IMR-90 (cell line): ENCODE measurements at regions not wholly inside any gene's neighbourhood (a gene's known extent, or its start where the extent isn't known, plus 50 kb on each side); places are given as distances from the start of the nearest gene placed in this dataset.

Source experiments
- ATAC-seq: fragments of 200-7000 bp; cut with Tn5 transposase; 2 replicates; pipeline ENCODE4 v1.9.1; 2020; ENCODE audit warnings: low read depth, mild to moderate bottlenecking, moderate library complexity
- BruUV-seq: library from RNA; stranded (reverse); fragments of 400-500 nt; replicated peaks from 2 replicates; lab custom pipeline; 2021; lab: Mats Ljungman, UMichigan
- CTCF ChIA-PET: fragments of 300-600 bp; formaldehyde crosslinking; extraction: SDS; loops from one replicate; lab custom pipeline; 2021; ENCODE audit warnings: antibody characterized with exemption; lab: Yijun Ruan, JAX
- POLR2A ChIA-PET: fragments of 300-600 bp; sonication (Branson Sonifier 250); formaldehyde crosslinking; loops from one replicate; lab custom pipeline; 2022; ENCODE audit warnings: antibody characterized with exemption; ENCODE audit not compliant: unreplicated experiment; lab: Charles Lee
- DNase-seq: peaks from one replicate; pipeline ENCODE4 v3.0.0; 2013
- H2AFZ ChIP-seq: replicated peaks from 2 replicates; pipeline ENCODE3; 2013; ENCODE audit warnings: low read length, mild to moderate bottlenecking; ENCODE audit not compliant: poor library complexity
- H2AK5ac ChIP-seq: 2 replicates; pipeline ENCODE4 v1.6.1; 2013; ENCODE audit warnings: low read depth, low read length, inconsistent platforms
- H2AK9ac ChIP-seq: replicated peaks from 2 replicates; pipeline ENCODE3; 2013; ENCODE audit warnings: mild to moderate bottlenecking, low read depth, low read length, moderate library complexity; ENCODE audit not compliant: poor library complexity
- H2BK120ac ChIP-seq: 2 replicates; pipeline ENCODE4 v1.6.1; 2013; ENCODE audit warnings: low read depth, low read length, inconsistent platforms
- H2BK15ac ChIP-seq: 3 replicates; pipeline ENCODE4 v1.6.1; 2013; ENCODE audit warnings: low read depth, low read length, inconsistent platforms
- H2BK20ac ChIP-seq: 2 replicates; pipeline ENCODE4 v1.6.1; 2013; ENCODE audit warnings: low read depth, mild to moderate bottlenecking, inconsistent platforms, low read length, moderate library complexity
- H2BK5ac ChIP-seq: 2 replicates; pipeline ENCODE4 v1.6.1; 2013; ENCODE audit warnings: mild to moderate bottlenecking, low read depth, low read length, inconsistent platforms; ENCODE audit not compliant: poor library complexity, severe bottlenecking
- H3K14ac ChIP-seq: replicated peaks from 2 replicates; pipeline ENCODE4 v1.6.1; 2013; ENCODE audit warnings: low read depth, low read length, inconsistent platforms
- H3K18ac ChIP-seq: 2 replicates; pipeline ENCODE4 v1.6.1; 2013; ENCODE audit warnings: low read depth, low read length, control low read depth
- H3K23ac ChIP-seq: 2 replicates; pipeline ENCODE4 v1.6.1; 2013; ENCODE audit warnings: low read depth, low read length, inconsistent platforms
- H3K27ac ChIP-seq: 2 replicates; pipeline ENCODE4 v1.5.1; 2013; ENCODE audit warnings: mild to moderate bottlenecking, control low read depth, low read length; ENCODE audit not compliant: insufficient read depth
- H3K27me3 ChIP-seq: 2 replicates; pipeline ENCODE4 v1.6.1; 2013; ENCODE audit warnings: low read length; ENCODE audit not compliant: control insufficient read depth, insufficient read depth
- H3K36me3 ChIP-seq: 2 replicates; pipeline ENCODE4 v1.6.1; 2013; ENCODE audit warnings: low read length, mixed read lengths; ENCODE audit not compliant: control insufficient read depth, insufficient read depth
- H3K4ac ChIP-seq: 2 replicates; pipeline ENCODE4 v1.6.1; 2013; ENCODE audit warnings: low read depth, low read length, inconsistent platforms
- H3K4me1 ChIP-seq: 2 replicates; pipeline ENCODE4 v1.6.1; 2013; ENCODE audit warnings: low read length, mixed read lengths; ENCODE audit not compliant: control insufficient read depth, insufficient read depth
- H3K4me2 ChIP-seq: 2 replicates; pipeline ENCODE4 v1.6.1; 2013; ENCODE audit warnings: low read depth, mild to moderate bottlenecking, control low read depth, low read length, moderate library complexity
- H3K4me3 ChIP-seq: 2 replicates; pipeline ENCODE4 v1.5.1; 2013; ENCODE audit warnings: low read depth, mild to moderate bottlenecking, control low read depth, low read length, moderate library complexity; ENCODE audit not compliant: insufficient read depth
- H3K56ac ChIP-seq: 2 replicates; pipeline ENCODE4 v1.6.1; 2013; ENCODE audit warnings: low read length, inconsistent platforms; ENCODE audit not compliant: insufficient read depth; ENCODE audit errors: extremely low read depth
- H3K79me1 ChIP-seq, 2 experiments: 2 replicates each; pipeline ENCODE4 v1.6.1; 2013; ENCODE audit warnings: low read length in 2 of 2, inconsistent platforms in 1 of 2, low read depth in 1 of 2
- H3K9ac ChIP-seq: 2 replicates; pipeline ENCODE4 v1.6.1; 2013; ENCODE audit warnings: low read depth, low read length, control low read depth
- H3K9me1 ChIP-seq: 2 replicates; pipeline ENCODE4 v1.6.1; 2013; ENCODE audit warnings: low read length, inconsistent platforms; ENCODE audit not compliant: insufficient read depth
- H3K9me3 ChIP-seq: 2 replicates; pipeline ENCODE4 v1.6.1; 2013; ENCODE audit warnings: low read length; ENCODE audit not compliant: control insufficient read depth, insufficient read depth
- H4K20me1 ChIP-seq: 2 replicates; pipeline ENCODE4 v1.6.1; 2013; ENCODE audit warnings: low read length, inconsistent platforms; ENCODE audit not compliant: insufficient read depth
- H4K5ac ChIP-seq: 2 replicates; pipeline ENCODE4 v1.6.1; 2013; ENCODE audit warnings: mild to moderate bottlenecking, low read depth, low read length, control low read depth
- H4K8ac ChIP-seq, 2 experiments: 2 replicates each; pipeline ENCODE4 v1.6.1; 2013; ENCODE audit warnings: low read depth in 2 of 2, low read length in 2 of 2, control low read depth in 1 of 2, inconsistent platforms in 1 of 2
- H4K91ac ChIP-seq: 2 replicates; pipeline ENCODE4 v1.6.1; 2013; ENCODE audit warnings: low read depth, low read length, inconsistent platforms; ENCODE audit not compliant: insufficient read depth
- BHLHE40 ChIP-seq: fragments of 150-350 bp; IDR thresholded peaks from 2 replicates; pipeline ENCODE4 v1.6.1; 2016; ENCODE audit warnings: mild to moderate bottlenecking, low read depth, low read length
- CEBPB ChIP-seq: IDR thresholded peaks from 2 replicates; pipeline ENCODE4 v1.6.1; 2012; ENCODE audit warnings: low read depth, low read length, improper control_type of control experiment
- CHD1 ChIP-seq: IDR thresholded peaks from 2 replicates; pipeline ENCODE4 v1.6.1; 2012; ENCODE audit warnings: low read depth, low read length, improper control_type of control experiment
- CTCF ChIP-seq: conservative IDR thresholded peaks from 2 replicates; pipeline ENCODE4 v1.5.1; 2012; ENCODE audit warnings: mild to moderate bottlenecking, low read depth, low read length, improper control_type of control experiment
- MAFK ChIP-seq: IDR thresholded peaks from 2 replicates; pipeline ENCODE4 v1.6.1; 2012; ENCODE audit warnings: low read depth, low read length, improper control_type of control experiment
- POLR2A ChIP-seq: IDR thresholded peaks from 2 replicates; pipeline ENCODE4 v1.6.1; 2012; ENCODE audit warnings: mild to moderate bottlenecking, low read depth, low read length
- RAD21 ChIP-seq: IDR thresholded peaks from 2 replicates; pipeline ENCODE4 v1.6.1; 2012; ENCODE audit warnings: low read length, improper control_type of control experiment
- RCOR1 ChIP-seq: IDR thresholded peaks from 2 replicates; pipeline ENCODE4 v1.6.1; 2012; ENCODE audit warnings: mild to moderate bottlenecking, low read length, improper control_type of control experiment; ENCODE audit not compliant: insufficient replicate concordance
- WGBS, 2 experiments: methylation state at CpG; one replicate each; pipeline versions ENCODE4 v1.1.5 to v1.1.7; 2013; ENCODE audit warnings: missing lambda C conversion rate in 2 of 2; ENCODE audit not compliant: insufficient read length in 1 of 2; ENCODE audit errors: extremely low coverage in 2 of 2; 5-methylcytosine and 5-hydroxymethylcytosine counted together
- dilution Hi-C: fragments of 300-500 bp; cut with HindIII; formaldehyde crosslinking; loops from one replicate; pipeline ENCODE4 v1.14.3; 2018; ENCODE audit warnings: low sequenced_read_pairs; ENCODE audit not compliant: unreplicated experiment
- in situ Hi-C: fragments of 300-500 bp; cut with MboI; formaldehyde crosslinking; loops from 3 replicates; pipeline ENCODE4 v1.14.3; 2019; ENCODE audit warnings: low sequenced_read_pairs, inconsistent platforms, mixed read lengths
- intact Hi-C: fragments of 100-400 bp; cut with micrococcal nuclease; formaldehyde crosslinking; loops from 2 replicates; pipeline ENCODE4 v1.10.0; 2022
- TF ChIP-seq, protein P1 (sequence below): fragments of 150-350 bp; IDR thresholded peaks from 2 replicates; pipeline ENCODE4 v1.6.1; 2016; ENCODE audit warnings: low read depth, mild to moderate bottlenecking, low read length, moderate library complexity, borderline replicate concordance

DNA sequence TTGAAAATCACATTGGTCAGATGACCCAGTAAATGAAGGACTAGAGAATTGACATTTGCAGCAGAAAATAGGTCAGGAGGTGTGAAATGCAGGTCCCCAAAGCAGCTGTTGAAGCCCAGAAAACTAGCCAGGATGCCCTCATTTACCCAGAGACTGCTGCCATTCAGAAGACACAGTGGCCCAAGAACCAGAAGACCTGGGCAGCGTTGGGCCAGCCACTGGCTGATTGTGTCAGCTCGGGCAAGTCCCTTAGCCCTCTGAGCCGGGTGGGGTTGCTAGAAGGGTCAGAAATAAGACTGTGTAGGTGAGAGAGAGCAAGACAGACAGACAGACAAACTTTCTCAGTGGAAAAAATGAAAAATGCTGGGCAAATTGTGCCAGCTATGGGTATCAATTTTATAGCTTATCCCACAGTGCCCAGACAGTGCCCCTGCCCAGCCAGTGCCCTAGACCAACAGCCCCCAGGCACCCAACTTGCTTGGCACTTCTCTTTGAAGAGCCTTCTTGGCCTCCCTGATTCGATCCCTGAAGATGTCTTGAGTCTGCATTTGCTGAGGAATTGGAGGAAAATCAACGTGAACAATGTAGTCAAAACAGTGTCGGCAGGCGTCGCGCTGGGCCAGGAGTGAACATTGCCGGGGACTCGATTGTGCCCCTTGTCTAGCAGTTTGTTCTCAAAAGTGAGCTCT lies 198.3 kb downstream of the MN1 start:
- no peak overlapping the region for H3K18ac ChIP-seq
- H3K9me1 ChIP-seq, result no peaks in the 10 kb centered on the region
- no peak overlapping the region for H2BK15ac ChIP-seq
- no peak for TF ChIP-seq RCOR1
- TF ChIP-seq CTCF, result no peak
- TF ChIP-seq MAFK, result no peak
- TF ChIP-seq BHLHE40, result no peak
- no peak for TF ChIP-seq RAD21
- TF ChIP-seq CEBPB, result no peak
- TF ChIP-seq, protein P1, sequence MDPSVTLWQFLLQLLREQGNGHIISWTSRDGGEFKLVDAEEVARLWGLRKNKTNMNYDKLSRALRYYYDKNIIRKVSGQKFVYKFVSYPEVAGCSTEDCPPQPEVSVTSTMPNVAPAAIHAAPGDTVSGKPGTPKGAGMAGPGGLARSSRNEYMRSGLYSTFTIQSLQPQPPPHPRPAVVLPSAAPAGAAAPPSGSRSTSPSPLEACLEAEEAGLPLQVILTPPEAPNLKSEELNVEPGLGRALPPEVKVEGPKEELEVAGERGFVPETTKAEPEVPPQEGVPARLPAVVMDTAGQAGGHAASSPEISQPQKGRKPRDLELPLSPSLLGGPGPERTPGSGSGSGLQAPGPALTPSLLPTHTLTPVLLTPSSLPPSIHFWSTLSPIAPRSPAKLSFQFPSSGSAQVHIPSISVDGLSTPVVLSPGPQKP, result no peak
- TF ChIP-seq CHD1, result no peak
- no peak for TF ChIP-seq POLR2A
- no TSS peak for BruUV-seq
- H3K36me3 ChIP-seq, result no peaks in the 10 kb centered on the region
- DNase-seq (no peak), ATAC-seq (no peak)
- CTCF ChIA-PET, result no interaction called here
- H3K14ac ChIP-seq, result no peak overlapping the region
- peak overlapping the region; percentile 6 for H2AFZ ChIP-seq
- no peak overlapping the region for H3K56ac ChIP-seq
- dilution Hi-C loops, result no loop called here
- 64% methylated on average over 7 of the region's 11 CpGs; no CpG with 5 or more reads in 1 of the 2 experiments for WGBS, 2 experiments
- no peak overlapping the region; the same call in 1 of the 2 replicates for H3K23ac ChIP-seq
- no peak overlapping the region for H4K91ac ChIP-seq
- H3K79me1 ChIP-seq, result no peaks in the 10 kb centered on the region
- H4K20me1 ChIP-seq, result no peaks in the 10 kb centered on the region
- no peak overlapping the region for H3K4me2 ChIP-seq
- no peak overlapping the region for H3K9ac ChIP-seq
- H3K4ac ChIP-seq, result no peak overlapping the region
- no peak overlapping the region for H4K5ac ChIP-seq
- no peak overlapping the region for H2AK9ac ChIP-seq
- intact Hi-C loops, result no loop called here
- no peak overlapping the region for H2BK120ac ChIP-seq
- in situ Hi-C loops, result no loop called here
- H2BK20ac ChIP-seq, result no peak overlapping the region
- H2AK5ac ChIP-seq, result no peak overlapping the region
- no peak overlapping the region for H4K8ac ChIP-seq
- peaks cover 41% of the 10 kb centered on the region for H3K27me3 ChIP-seq
- H3K4me3 ChIP-seq, result no peak overlapping the region
- POLR2A ChIA-PET, result no interaction called here
- H3K9me3 ChIP-seq, result peaks cover 5% of the 10 kb centered on the region
- no peaks in the 10 kb centered on the region for H3K4me1 ChIP-seq
- H3K27ac ChIP-seq, result no peak overlapping the region
- H2BK5ac ChIP-seq, result no peak overlapping the region
